Osteoblast (primary cell): ENCODE measurements at regions not wholly inside any gene's neighbourhood (a gene's known extent, or its start where the extent isn't known, plus 50 kb on each side); places are given as distances from the start of the nearest gene placed in this dataset.

Experiments
- DNase-seq: peaks from one replicate; pipeline ENCODE4 v3.0.0; 2011; ENCODE audit warnings: low spot score, mixed read lengths; ENCODE audit not compliant: insufficient read length; ENCODE audit errors: missing footprints
- H2AFZ ChIP-seq: 2 replicates; pipeline ENCODE4 v1.6.0; 2011; ENCODE audit warnings: mild to moderate bottlenecking, low read length
- H3K27ac ChIP-seq: 2 replicates; pipeline ENCODE4 v1.5.1; 2011; ENCODE audit warnings: mild to moderate bottlenecking, low read depth, low read length, moderate library complexity
- H3K27me3 ChIP-seq: 2 replicates; pipeline ENCODE4 v1.6.0; 2012; ENCODE audit warnings: mild to moderate bottlenecking, control low read depth, inconsistent platforms, low read length, moderate library complexity; ENCODE audit not compliant: insufficient read depth
- H3K36me3 ChIP-seq: 2 replicates; pipeline ENCODE4 v1.5.1; 2011; ENCODE audit warnings: mild to moderate bottlenecking, low read length, control low read depth, moderate library complexity; ENCODE audit not compliant: insufficient read depth
- H3K4me1 ChIP-seq: 2 replicates; pipeline ENCODE4 v1.5.1; 2011; ENCODE audit warnings: mild to moderate bottlenecking, low read length, control low read depth, moderate library complexity; ENCODE audit not compliant: insufficient read depth
- H3K4me2 ChIP-seq: 2 replicates; pipeline ENCODE4 v1.6.0; 2011; ENCODE audit warnings: mild to moderate bottlenecking, low read length; ENCODE audit not compliant: insufficient read depth
- H3K4me3 ChIP-seq: fragments of 200-600 bp; sonication (generic); 3 replicates; pipeline ENCODE4 v1.5.1; 2012; ENCODE audit warnings: mild to moderate bottlenecking, low read length, inconsistent platforms; ENCODE audit not compliant: insufficient read depth
- H3K79me2 ChIP-seq: 2 replicates; pipeline ENCODE4 v1.6.0; 2012; ENCODE audit warnings: mild to moderate bottlenecking, low read length, control low read depth, inconsistent platforms; ENCODE audit not compliant: insufficient read depth
- H3K9me3 ChIP-seq: 2 replicates; pipeline ENCODE4 v1.5.1; 2011; ENCODE audit warnings: low read depth, low read length, control low read depth
- H4K20me1 ChIP-seq: 2 replicates; pipeline ENCODE4 v1.6.0; 2012; ENCODE audit warnings: mild to moderate bottlenecking, low read length, control low read depth; ENCODE audit not compliant: insufficient read depth
- CTCF ChIP-seq: IDR thresholded peaks from 2 replicates; pipeline ENCODE4 v1.5.1; 2011; ENCODE audit warnings: mild to moderate bottlenecking, low read depth, low read length, moderate library complexity; ENCODE audit errors: extremely low read depth

DNA sequence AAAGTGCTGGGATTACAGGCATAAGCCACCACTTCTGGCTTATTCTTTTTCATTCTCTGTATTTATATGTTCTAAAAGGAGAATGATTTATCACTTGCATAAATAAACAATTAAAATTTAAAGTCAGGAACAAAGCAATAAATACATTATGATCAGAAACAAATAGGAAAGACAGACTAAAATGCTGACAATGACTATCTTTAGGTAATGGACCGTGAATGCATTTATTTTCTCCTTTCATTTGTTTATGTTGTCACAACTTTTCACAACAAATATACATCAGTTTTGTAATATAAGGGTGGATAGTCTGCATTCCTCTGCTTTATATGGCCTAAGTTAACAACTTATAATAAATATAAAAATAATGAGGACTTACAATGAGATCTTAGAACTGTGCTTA, 199.2 kb upstream of the EPHA4 start:
- DNase-seq = no peak
- H4K20me1 ChIP-seq = no peaks in the 10 kb centered on the region
- H3K4me2 ChIP-seq = no peak overlapping the region
- H3K4me1 ChIP-seq = no peaks in the 10 kb centered on the region
- H3K27me3 ChIP-seq = no peaks in the 10 kb centered on the region
- H2AFZ ChIP-seq = no peak overlapping the region
- H3K36me3 ChIP-seq = no peaks in the 10 kb centered on the region
- TF ChIP-seq CTCF = no peak
- no peaks in the 10 kb centered on the region for H3K79me2 ChIP-seq
- no peak overlapping the region for H3K27ac ChIP-seq
- H3K9me3 ChIP-seq = no peaks in the 10 kb centered on the region
- H3K4me3 ChIP-seq = no peak overlapping the region

DNA sequence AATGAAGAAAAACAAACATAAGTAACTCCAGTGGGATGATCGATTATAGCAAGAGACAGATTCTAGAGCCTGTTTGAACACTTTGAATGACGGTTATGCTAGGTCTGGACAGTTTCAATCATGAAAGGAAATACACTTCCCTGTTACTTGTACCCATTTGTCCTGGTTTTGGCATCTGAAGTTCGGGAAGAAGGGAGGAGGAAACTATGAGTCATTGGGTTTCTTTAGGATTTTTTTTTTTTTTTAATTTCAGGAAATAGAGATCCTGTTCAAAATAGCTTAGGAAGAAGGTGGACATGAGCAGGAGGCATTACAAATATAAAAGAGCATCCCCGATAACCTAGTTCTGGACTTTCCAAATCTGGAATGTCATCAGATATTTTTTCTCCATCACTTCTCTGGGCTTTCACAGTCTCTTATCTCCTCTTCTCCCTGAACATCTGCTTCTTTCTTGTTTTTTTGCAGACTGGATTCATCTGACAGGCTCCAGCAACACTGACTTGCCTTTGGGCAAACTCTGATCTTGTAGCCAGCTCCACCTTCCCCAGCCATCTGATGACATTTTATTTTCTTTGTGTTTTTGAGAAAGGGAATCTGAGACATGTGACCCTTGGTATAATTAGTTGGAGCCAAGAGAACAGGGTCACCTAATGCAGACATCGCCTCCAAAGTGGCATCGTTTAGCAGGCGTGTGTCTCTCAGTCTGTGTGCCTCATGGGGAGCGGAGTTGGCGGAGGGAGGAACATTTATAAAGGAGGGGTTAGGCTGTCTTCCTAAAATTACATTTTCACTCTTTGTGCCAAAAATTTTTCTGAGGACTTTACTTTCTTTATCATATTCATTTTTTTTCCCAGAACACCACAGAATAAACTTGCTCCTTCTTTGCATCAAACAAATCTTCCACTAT, 195.3 kb upstream of the EPHA4 start:
- no peaks in the 10 kb centered on the region for H3K4me1 ChIP-seq
- H3K27ac ChIP-seq = no peak overlapping the region
- H2AFZ ChIP-seq = no peak overlapping the region
- no peaks in the 10 kb centered on the region for H4K20me1 ChIP-seq
- DNase-seq = peak; percentile 4
- H3K4me3 ChIP-seq = no peak overlapping the region
- H3K79me2 ChIP-seq = no peaks in the 10 kb centered on the region
- no peak overlapping the region for H3K4me2 ChIP-seq
- no peaks in the 10 kb centered on the region for H3K27me3 ChIP-seq
- H3K9me3 ChIP-seq = no peaks in the 10 kb centered on the region
- H3K36me3 ChIP-seq = no peaks in the 10 kb centered on the region
- no peak for TF ChIP-seq CTCF

DNA sequence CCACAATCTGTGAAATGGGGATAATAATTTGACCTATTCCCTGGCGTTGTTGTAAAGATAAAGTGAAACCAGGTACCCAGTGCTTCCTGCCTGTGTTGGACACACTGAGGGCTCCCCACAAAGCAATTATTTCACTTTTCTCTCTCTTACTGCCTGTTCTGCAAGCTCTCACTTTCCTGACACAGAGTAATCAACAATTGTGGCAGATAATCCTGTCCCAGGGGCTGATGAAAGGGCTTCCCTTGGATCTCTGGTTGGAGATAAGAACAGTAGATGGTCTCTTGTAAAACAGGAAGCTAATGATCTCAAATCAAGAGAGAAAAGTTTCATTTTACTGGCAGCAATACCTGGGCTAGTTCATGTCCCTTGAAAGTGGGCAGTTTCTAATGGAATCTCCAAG, 190.4 kb upstream of the EPHA4 start:
- Histone ChIP-seq H3K36me3 (no peaks in the 10 kb centered on the region), H2AFZ (no peak overlapping the region), H4K20me1 (no peaks in the 10 kb centered on the region), H3K4me1 (no peaks in the 10 kb centered on the region), H3K27me3 (no peaks in the 10 kb centered on the region), H3K4me2 (no peak overlapping the region), H3K9me3 (no peaks in the 10 kb centered on the region), H3K79me2 (no peaks in the 10 kb centered on the region), H3K4me3 (no peak overlapping the region), H3K27ac (no peak overlapping the region)
- TF ChIP-seq CTCF = no peak
- DNase-seq = no peak

- TF ChIP-seq CTCF = no peak
These were observed 189.2 kb upstream of the EPHA4 start for GRCh38 chr2:221761260-221761659.

More at GRCh38 chr2:221761260-221761659, 189.2 kb upstream of the EPHA4 start:
- Histone ChIP-seq H3K36me3 (no peaks in the 10 kb centered on the region), H3K4me1 (no peaks in the 10 kb centered on the region), H3K27me3 (no peaks in the 10 kb centered on the region), H3K27ac (no peak overlapping the region), H2AFZ (no peak overlapping the region), H3K4me3 (no peak overlapping the region), H4K20me1 (no peaks in the 10 kb centered on the region), H3K79me2 (no peaks in the 10 kb centered on the region), H3K9me3 (peaks cover 2% of the 10 kb centered on the region), H3K4me2 (no peak overlapping the region)
- no peak for DNase-seq
